Upper lobe of left lung (tissue), 6 donors: ENCODE measurements at regions not wholly inside any gene's neighbourhood (a gene's known extent, or its start where the extent isn't known, plus 50 kb on each side); places are given as distances from the start of the nearest gene placed in this dataset.

ENCODE experiments used
- ATAC-seq, 2 donors: fragments of 200-7000 bp; cut with Tn5 transposase; one replicate each; pipeline ENCODE4 v1.9.1; 2022; ENCODE audit warnings: mild to moderate bottlenecking in 2 of 2, moderate library complexity in 2 of 2; ENCODE audit not compliant: low FRiP score in 2 of 2
- DNase-seq, 2 donors: peaks; one replicate each; pipeline ENCODE4 v3.0.0-alpha.2; 2019 to 2020
- H3K27ac ChIP-seq, 4 donors: fragments of 200-600 bp; sonication (generic); one replicate each; pipeline ENCODE4 v1.5.1; 2016 to 2019
- H3K27me3 ChIP-seq, 4 donors: fragments of 200-600 bp; sonication (generic); one replicate each; pipeline ENCODE4 v1.5.1; 2017 to 2019
- H3K36me3 ChIP-seq, 4 donors: fragments of 200-600 bp; sonication (generic); one replicate each; pipeline ENCODE4 v1.5.1; 2016 to 2019
- H3K4me1 ChIP-seq, 4 donors: fragments of 200-600 bp; sonication (generic); one replicate each; pipeline ENCODE4 v1.5.1; 2018 to 2019
- H3K4me3 ChIP-seq, 4 donors: fragments of 200-600 bp; sonication (generic); one replicate each; pipeline ENCODE4 v1.5.1; 2017 to 2019; ENCODE audit warnings: mild to moderate bottlenecking in 2 of 4, moderate library complexity in 1 of 4
- H3K9me3 ChIP-seq, 4 donors: fragments of 200-600 bp; sonication (generic); one replicate each; pipeline ENCODE4 v1.5.1; 2018 to 2019
- EP300 ChIP-seq, 4 donors: sonication (generic); formaldehyde crosslinking; IDR thresholded peaks; one replicate each; pipeline ENCODE4 v1.5.1; 2017; ENCODE audit warnings: antibody characterized with exemption in 4 of 4, control low read depth in 2 of 4
- POLR2A ChIP-seq, 4 donors: fragments of 450-650 bp; IDR thresholded peaks; one replicate each; pipeline ENCODE4 v1.5.1; 2016 to 2017; ENCODE audit warnings: antibody characterized with exemption in 4 of 4, mild to moderate bottlenecking in 2 of 4
- POLR2AphosphoS5 ChIP-seq, 2 donors: sonication (generic); formaldehyde crosslinking; IDR thresholded peaks; one replicate each; pipeline ENCODE4 v1.5.1; 2017; ENCODE audit warnings: antibody characterized with exemption in 2 of 2
- WGBS, 2 donors: methylation state at CpG; one replicate each; pipeline ENCODE4 v1.1.5; 2017 to 2018; 5-methylcytosine and 5-hydroxymethylcytosine counted together
- TF ChIP-seq, protein P1 (sequence below), 6 experiments: fragments of 450-650 bp in 4 of 6; fragments of 200-600 bp in 2 of 6; sonication (generic) in 2 of 6; IDR thresholded peaks; one replicate each; pipeline ENCODE4 v1.5.1; 2016 to 2019; ENCODE audit warnings: antibody characterized with exemption in 6 of 6
- donor health status: DM: no; HTN: no; CAD: no; lungs with moderate emphysema.
- donor health status: DM: no; HTN: yes; CAD: no; lungs with severe emphysema.

DNA sequence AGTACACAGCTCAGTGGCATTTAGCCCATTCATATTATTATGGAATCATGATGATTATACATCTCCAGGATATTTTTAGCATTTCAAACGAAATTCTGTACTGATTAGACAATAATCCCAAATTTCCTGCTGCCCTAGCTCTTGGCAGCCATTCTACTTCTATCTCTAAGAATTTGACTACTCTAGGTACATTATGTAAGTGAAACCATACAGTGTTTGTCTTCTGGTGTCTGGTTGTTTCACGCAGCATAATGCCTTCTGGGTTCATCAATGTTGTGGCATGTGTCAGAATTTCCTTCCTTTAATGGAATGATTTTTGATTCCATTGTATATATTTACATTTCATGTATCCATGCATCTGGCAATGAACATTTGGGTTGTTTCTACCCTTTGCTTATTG lies 517.7 kb downstream of the ETS1 start:
- Histone ChIP-seq H3K4me1 (no peaks in the 10 kb centered on the region), H3K36me3 (no peaks in the 10 kb centered on the region), H3K27ac (no peak overlapping the region), H3K4me3 (no peak overlapping the region), H3K9me3 (no peaks in the 10 kb centered on the region), H3K27me3 (no peaks in the 10 kb centered on the region)
- WGBS, 2 donors: 60 to 75% methylated on average over 2 of the region's 2 CpGs
- ATAC-seq (no peak), DNase-seq (no peak)
- TF ChIP-seq, protein P1, sequence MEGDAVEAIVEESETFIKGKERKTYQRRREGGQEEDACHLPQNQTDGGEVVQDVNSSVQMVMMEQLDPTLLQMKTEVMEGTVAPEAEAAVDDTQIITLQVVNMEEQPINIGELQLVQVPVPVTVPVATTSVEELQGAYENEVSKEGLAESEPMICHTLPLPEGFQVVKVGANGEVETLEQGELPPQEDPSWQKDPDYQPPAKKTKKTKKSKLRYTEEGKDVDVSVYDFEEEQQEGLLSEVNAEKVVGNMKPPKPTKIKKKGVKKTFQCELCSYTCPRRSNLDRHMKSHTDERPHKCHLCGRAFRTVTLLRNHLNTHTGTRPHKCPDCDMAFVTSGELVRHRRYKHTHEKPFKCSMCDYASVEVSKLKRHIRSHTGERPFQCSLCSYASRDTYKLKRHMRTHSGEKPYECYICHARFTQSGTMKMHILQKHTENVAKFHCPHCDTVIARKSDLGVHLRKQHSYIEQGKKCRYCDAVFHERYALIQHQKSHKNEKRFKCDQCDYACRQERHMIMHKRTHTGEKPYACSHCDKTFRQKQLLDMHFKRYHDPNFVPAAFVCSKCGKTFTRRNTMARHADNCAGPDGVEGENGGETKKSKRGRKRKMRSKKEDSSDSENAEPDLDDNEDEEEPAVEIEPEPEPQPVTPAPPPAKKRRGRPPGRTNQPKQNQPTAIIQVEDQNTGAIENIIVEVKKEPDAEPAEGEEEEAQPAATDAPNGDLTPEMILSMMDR (IDR thresholded peaks at IDR 0.05): no peak
- no peak for TF ChIP-seq POLR2AphosphoS5 (IDR thresholded peaks at IDR 0.05)
- no peak for TF ChIP-seq EP300 (IDR thresholded peaks at IDR 0.05)
- TF ChIP-seq POLR2A (IDR thresholded peaks at IDR 0.05): no peak

DNA sequence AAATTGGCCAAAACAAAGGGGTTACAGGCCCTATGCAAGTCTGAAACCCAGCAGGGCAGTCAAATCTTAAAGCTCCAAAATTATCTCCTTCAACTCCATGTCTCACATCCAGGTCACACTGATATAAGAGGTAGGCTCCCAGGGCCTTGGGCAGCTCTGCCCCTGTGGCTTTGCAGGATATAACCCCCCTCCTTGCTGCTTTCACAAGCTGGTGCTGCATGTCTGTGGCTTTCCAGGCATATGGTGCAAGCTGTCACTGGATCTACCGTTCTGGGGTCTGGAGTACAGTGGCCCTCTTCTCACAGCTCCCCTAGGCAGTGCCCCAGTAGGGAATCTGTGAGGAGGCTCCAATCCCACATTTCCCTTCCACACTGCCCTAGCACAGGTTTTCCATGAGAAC lies 519.6 kb downstream of the ETS1 start:
- no peak for ATAC-seq
- TF ChIP-seq EP300 (IDR thresholded peaks at IDR 0.05) (no peak), POLR2AphosphoS5 (IDR thresholded peaks at IDR 0.05) (no peak)
- WGBS, 2 donors: 81% methylated on average over 1 of the region's 1 CpG; no CpG with 5 or more reads in 1 of the 2 donors
- Histone ChIP-seq H3K4me3 (no peak overlapping the region), H3K27ac (no peak overlapping the region), H3K27me3 (no peaks in the 10 kb centered on the region), H3K36me3 (no peaks in the 10 kb centered on the region), H3K4me1 (no peaks in the 10 kb centered on the region), H3K9me3 (no peaks in the 10 kb centered on the region)
- DNase-seq: no peak

DNA sequence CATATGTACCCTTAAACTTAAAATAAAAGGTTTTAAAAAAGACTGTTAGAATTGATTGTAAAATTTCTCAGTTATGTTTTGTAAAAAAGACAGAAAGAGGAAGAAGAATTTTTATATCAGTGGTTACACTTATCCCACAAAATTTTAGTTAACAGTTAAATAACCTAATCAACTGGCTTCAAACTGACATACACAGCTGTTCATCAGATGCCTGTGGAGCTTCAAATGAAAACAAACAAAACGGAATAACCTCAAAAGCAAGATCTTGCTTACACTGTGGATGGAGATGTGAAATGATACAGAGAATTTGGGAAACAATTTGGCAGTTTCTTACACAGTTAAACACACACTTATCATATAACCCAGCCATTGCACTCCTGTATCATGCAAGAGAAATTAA lies 521.0 kb downstream of the ETS1 start:
- 58 to 75% methylated on average over 1 of the region's 1 CpG for WGBS, 2 donors
- TF ChIP-seq, protein P1 (IDR thresholded peaks at IDR 0.05): no peak
- TF ChIP-seq EP300 (IDR thresholded peaks at IDR 0.05): no peak
- no peak for TF ChIP-seq POLR2A (IDR thresholded peaks at IDR 0.05)
- TF ChIP-seq POLR2AphosphoS5 (IDR thresholded peaks at IDR 0.05): no peak
- H3K36me3 ChIP-seq: no peaks in the 10 kb centered on the region
- no peaks in the 10 kb centered on the region for H3K27me3 ChIP-seq
- no peaks in the 10 kb centered on the region for H3K9me3 ChIP-seq
- no peak overlapping the region for H3K27ac ChIP-seq
- ATAC-seq: no peak
- no peak for DNase-seq
- H3K4me1 ChIP-seq: no peaks in the 10 kb centered on the region
- no peak overlapping the region for H3K4me3 ChIP-seq

DNA sequence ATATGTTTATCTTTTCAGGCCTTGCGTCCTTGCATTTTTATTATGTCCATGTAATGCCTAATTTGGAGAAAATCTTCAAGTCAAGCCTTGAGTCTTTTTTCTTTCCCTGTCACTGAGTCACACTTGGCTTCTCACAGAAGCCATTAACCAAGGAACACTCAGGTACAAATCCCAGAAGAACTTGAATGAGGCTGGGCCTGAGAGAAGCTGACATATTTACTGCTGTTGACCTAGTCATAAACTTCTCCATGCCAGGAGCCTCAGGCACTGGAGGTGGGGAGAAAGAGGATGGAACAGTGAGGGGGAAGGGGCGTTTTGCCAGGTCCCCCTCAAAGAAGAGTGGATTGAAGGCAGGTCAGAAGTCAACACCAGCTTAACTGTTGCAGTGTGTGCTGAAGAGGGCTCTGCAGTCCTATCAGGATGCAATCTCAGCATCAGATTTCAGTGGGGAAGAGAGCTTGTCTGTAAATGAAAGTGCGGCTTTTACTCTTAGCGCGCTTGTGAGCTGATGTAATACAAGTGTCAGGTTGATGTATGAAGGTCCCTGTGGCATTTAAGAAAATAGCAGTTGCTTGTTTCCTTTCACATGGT lies 526.0 kb downstream of the ETS1 start:
- DNase-seq: no peak
- Histone ChIP-seq H3K27ac (no peak overlapping the region), H3K36me3 (no peaks in the 10 kb centered on the region), H3K4me3 (no peak overlapping the region), H3K4me1 (no peaks in the 10 kb centered on the region), H3K9me3 (no peaks in the 10 kb centered on the region), H3K27me3 (no peaks in the 10 kb centered on the region)
- 58 to 59% methylated on average over 5 of the region's 5 CpGs for WGBS, 2 donors
- TF ChIP-seq POLR2A (IDR thresholded peaks at IDR 0.05) (no peak), POLR2AphosphoS5 (IDR thresholded peaks at IDR 0.05) (no peak), EP300 (IDR thresholded peaks at IDR 0.05) (no peak)
- TF ChIP-seq, protein P1 (IDR thresholded peaks at IDR 0.05): no peak
- peak in 1 of 2 donors; percentile 77 for ATAC-seq

DNA sequence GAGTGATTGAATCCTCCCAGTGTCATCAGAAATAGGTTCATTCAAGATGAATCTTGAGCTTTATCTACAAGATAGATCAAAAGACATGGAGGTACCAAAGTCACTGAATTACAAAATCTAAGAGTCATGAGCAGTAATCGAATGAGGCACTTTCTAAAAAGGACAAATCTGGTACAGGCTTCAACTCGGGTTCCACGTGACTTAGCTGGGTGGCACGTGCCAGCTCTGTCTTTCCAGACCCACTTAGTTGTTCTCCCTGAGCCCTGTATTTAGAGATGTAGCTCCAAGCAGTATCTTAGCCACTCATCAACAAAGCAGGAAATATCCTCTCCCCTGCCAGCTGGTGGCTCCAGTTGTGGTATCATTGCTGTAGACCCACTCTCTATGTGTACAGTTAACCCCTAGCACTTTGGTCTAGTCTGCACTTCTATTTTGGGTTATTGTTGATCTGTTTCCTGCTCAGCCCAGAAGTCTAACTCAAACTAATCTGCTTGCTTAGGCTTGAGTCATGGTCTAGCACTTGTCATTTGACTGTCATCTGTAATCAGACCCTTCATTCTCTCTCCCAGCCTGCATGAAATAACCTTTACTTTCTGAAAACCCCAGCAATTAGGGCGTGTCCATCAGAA lies 528.7 kb downstream of the ETS1 start:
- ATAC-seq (no peak), DNase-seq (no peak)
- Histone ChIP-seq H3K4me3 (no peak overlapping the region), H3K27me3 (no peaks in the 10 kb centered on the region), H3K9me3 (no peaks in the 10 kb centered on the region), H3K27ac (no peak overlapping the region), H3K36me3 (no peaks in the 10 kb centered on the region), H3K4me1 (no peaks in the 10 kb centered on the region)
- TF ChIP-seq, protein P1 (IDR thresholded peaks at IDR 0.05): no peak
- no peak for TF ChIP-seq POLR2A (IDR thresholded peaks at IDR 0.05)
- TF ChIP-seq POLR2AphosphoS5 (IDR thresholded peaks at IDR 0.05): no peak
- no peak for TF ChIP-seq EP300 (IDR thresholded peaks at IDR 0.05)
- 87 to 94% methylated on average over 5 of the region's 5 CpGs for WGBS, 2 donors
